ENCODE measurements at regions not wholly inside any gene's neighbourhood (a gene's known extent, or its start where the extent isn't known, plus 50 kb on each side); places are given as distances from the start of the nearest gene placed in this dataset.

DNA sequence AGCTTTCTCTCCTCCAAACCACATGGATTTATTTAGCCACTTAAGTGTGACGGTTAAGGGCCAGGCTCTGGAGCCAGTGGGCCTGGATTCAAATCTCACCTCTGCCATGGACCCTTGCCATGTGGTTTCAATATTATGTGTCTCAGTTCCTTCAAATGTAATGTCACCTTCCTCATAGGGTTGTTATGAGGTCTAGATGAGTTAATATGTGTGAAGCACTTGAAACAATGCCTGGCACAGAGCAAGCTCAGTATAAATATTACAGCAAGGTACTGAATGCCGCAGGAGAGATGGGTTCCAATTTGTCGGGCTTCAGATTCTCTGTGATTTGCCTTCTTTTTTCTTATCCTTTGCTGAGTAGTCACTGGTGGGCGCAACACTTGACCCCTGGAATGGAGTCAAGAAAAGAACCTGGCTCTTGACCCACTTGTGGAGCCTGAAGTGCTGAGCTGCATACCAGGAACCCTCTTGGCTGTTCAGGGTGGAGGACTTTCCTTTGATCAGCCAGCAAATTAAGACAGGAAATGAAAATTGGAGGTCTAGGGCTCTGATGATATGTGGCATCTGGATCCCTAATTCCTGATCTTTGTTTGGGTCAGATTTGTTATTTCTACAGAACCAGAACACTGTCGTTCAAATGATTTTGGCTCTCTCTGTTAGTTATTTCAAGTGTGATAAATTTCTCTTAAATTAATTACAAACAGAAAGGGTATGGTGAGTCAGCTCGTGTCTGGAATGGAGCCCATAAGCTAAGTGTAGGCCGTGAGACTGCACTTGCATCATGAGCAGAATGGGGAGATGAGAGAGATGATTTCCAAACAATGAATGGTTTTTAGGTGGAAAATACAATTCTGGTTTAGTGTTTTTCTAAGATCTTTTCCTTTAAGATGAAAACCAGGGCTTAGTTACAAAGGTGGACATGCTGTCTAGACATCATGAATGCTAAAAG is 293.0 kb downstream of the KCNS3 start:
- no peak for DNase-seq

DNA sequence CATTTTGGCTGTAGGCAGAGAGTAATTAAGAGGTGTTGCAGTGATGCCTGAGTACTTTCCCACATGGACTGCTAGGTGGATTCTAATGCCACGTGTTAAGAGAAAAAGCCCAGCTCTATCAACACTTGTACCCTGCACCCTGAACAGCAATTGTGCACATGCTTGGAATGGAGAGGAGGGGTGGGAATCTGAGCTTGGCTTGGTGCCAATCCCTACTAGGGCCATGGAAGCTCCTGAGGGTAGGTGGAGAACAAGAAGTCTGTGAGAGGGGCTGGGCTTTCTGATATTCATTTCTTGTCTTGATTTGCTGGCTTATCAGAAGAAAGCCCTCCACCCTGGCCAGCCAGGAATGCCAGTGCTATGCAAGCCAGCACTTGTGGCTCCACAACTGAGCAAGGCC is 292.2 kb downstream of the KCNS3 start:
- DNase-seq: no peak

DNA sequence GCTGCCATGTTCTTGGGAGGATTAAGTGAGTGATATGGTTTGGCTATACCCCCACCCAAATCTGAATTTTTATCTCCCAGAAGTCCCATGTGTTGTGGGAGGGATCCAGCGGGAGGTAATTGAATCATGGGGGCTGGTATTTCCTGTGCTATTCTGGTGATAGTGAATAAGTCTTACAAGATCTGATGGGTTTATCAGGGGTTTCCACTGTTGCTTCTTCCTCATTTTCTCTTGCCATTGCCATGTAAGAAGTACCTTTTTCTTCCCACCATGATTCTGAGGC is 291.4 kb downstream of the KCNS3 start:
- no peak for DNase-seq

DNA sequence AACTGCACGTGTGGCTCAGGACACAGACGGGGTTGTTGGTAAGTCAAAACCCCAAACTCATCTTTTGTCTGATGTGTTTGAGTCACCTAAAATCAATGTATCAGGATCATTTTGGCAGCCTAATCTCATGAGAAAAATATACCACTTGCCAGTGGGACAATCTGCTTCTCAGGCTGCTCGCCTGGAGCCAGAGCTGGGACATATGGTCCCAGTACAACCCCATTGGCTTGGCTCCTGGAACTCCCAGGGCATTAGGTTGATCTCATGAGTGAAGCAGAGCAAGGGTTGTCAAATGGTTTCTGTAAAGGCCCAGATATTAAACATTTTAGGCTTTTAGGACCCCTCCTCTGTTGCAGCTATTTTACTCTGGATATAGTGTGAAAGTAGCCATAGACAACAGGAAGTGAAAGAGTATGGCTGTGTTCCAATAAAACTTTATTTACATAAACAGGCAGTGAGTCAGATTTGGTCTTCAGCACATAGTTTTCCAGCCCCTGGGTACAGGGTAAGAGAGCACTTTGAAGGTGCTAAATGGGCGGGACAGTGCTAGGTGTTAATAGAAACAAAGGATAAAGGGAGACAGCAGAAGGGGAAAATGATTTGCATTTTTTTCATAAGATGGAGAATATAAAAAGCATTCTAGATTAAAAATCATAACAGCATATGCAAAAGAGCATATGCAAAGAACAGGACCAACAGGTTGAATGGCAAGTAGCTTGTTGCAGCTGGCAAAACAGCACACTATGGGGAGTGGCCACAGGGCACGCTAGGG is 290.8 kb downstream of the KCNS3 start:
- no peak for DNase-seq

DNA sequence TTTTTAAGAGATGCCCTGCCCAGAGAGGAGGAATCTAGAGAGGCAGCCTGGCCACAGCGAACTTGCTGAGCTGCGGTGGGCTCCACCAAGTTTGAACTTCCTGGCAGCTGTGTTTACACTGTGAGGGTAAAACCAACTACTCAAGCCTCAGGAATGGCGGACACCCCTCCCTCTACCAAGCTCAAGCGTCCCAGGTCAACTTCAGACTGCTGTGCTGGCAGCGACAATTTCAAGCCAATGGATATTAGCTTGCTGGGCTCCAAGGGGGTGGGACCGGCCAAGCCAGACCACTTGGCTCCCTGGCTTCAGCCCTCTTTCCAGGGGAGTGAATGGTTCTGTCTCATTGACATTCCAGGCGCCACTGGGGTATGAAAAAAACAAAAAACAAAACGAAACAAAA is 289.4 kb downstream of the KCNS3 start:
- DNase-seq: no peak

DNA sequence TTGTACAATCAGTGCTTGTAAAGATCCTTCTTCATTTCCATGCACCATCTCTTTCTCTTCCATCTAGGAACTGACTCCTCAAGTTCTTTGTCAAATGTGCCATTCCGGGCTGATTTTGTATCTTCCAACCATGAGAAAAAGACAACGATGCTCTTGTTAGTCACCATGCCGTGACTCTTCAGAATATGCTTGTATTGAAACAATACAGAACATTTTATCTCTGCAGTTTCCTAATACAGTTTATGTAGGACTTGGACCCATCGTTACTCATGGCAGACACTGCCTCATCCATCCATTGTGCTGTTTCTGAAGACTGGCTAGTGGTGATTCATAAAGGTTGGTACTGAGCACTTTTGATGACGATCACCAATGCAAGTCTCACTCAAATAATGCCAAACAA is 283.2 kb downstream of the KCNS3 start:
- no peak for DNase-seq

DNA sequence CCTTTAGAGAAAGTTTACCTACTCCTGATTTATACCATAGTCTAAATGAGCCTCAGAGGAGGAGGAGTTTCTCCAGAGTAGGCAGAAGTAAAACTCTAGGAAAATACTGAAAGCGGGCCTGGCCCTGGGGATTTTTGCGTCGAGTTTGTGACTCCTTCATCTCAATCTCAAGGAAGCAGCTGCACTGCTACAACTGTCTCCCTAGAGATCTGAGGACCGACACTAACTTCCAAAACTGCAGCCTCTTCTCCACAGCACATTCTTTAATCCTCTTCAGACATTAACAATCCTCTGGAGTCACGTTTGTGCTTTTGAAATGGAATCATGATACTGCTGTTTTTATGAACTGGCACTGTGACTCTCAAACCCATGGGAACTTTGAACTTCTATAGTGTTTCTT is 281.4 kb downstream of the KCNS3 start:
- DNase-seq: no peak

DNA sequence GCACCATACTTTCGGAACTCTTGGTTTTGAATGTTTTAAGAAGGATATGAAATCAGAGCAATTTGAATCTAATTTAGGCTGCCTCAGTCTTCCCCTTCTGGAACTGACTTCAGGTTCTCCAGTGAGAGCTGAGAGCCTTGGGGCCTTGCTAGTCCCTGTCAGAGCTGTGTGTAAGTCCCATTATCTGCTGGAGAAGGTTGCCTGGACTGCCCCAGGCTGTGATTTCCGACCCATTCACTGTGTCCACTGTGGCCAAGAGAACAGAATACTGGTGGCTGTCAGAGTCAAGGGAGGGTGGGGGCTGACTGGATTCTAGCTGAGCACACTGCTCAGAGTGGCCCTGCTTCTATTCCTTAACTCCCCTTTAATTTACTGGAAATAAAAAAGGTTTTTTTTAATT is 278.0 kb downstream of the KCNS3 start:
- no peak for DNase-seq

DNA sequence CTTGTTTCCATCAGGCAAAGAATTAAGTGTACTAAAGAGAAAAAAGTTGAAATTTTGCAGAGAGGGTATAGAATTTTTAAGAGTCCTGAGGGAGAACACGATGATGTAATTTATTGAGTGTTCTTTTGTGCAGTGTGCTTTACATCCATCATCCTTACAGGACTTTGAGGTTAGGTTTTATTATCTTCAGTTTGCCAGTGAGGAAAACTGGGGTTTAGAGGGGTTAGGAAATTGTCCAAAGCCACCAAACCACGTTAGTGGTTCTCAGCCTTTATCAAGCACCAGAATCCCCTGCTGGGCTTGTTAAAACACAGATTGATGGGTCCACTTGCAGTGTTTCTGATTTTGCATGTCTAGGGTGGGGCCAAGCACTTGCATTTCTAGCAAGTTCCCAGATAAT is 277.5 kb downstream of the KCNS3 start:
- no peak for DNase-seq

DNA sequence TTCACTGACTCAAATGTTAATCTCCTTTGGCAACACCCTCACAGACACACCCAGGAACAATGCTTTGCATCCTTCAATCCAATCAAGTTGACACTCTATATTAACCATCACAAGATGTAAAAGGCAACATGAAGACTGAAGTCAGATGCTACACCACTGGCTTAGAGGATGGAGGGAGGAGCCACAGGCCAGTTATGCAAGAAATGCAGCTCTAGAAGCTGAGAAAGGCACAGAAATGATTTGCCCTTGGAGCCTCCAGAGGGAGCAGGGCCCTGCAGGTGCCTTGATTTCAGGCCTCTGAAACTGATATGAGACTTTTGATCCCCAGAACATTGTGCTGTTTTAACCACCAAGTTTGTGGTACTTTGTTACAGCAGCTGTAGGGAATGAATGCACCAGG is 276.3 kb downstream of the KCNS3 start:
- no peak for DNase-seq

DNA sequence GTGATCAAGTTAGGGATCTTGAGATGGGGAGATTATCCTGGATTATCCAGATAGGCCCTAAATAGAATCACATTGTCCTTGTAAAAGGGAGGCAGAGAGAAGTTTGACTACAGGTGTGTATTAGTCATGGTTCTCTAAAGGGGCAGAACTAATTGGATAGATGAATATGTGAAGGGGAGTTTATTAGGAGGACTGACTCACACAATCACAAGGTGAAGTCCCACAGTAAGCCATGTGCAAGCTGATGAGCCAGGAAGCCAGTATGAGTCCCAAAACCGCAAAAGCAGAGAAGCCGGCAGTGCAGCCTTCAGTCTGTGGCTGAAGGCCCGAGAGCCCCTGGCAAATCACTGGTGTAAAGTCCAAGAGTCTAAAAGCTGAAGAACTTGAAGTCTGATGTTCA is 275.8 kb downstream of the KCNS3 start:
- no peak for DNase-seq

DNA sequence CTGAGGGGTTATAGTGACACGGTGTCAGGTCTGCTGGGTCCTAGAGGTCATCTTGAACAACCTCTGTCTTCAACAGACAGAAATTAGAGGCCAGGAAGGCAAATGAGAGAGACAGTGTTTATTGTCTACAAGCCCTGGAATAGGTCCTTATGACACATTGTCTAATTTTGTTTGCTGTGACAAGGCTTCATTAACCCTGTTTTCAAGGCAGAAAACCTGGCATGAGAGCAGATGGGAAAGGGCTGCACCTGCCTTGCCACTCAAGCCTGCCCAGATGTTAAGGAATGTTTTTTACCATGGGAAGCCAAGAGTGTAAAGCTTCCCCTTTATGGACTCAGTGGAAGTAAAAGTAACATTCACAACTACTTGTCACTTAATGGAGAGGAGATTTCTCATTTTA is 275.3 kb downstream of the KCNS3 start:
- DNase-seq: no peak

DNA sequence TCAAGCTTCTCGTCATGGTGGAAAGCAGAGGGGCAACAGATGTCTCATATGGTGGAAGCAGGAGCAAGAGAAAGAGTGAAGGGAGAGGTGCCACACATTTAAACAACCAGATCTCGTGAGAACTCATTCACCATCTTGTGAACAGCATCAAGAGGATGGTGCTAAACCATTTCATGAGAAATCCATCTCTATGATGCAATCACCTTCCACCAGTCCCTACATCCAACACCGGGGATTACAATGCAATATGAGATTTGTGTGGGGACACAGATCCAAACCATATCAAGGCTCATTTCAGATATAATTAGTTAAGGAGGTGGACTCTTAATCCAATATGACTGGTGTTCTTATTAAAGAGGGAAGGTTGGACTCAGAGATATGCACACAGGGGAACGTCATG is 272.8 kb downstream of the KCNS3 start:
- DNase-seq: no peak

DNA sequence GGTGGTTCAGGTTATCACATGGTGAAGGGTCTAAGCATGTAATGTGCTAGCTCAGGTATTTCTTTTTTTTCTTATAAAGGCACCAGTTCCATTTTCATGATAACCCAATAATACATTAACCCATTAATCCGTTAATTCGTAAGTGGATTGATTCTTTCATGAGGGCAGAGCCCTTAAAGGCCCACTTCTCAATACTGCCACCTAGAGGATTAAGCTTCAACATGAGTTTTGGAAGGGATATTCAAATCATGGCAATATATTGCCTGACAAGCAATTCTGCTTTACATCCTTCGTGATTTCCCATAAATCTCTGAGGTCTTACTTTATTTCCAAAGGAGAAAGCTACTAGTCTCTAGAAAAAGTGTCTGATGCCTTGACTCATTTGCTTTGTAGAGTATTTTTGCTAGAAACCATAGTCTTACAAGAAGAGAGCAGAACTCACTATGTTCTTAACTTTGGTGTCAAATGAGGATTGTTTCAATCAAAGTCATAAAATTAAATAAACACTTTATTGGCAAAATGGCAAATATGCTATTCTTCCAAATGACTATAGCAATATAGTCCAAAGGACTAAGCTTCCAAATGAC is 271.3 kb downstream of the KCNS3 start:
- no peak for DNase-seq

DNA sequence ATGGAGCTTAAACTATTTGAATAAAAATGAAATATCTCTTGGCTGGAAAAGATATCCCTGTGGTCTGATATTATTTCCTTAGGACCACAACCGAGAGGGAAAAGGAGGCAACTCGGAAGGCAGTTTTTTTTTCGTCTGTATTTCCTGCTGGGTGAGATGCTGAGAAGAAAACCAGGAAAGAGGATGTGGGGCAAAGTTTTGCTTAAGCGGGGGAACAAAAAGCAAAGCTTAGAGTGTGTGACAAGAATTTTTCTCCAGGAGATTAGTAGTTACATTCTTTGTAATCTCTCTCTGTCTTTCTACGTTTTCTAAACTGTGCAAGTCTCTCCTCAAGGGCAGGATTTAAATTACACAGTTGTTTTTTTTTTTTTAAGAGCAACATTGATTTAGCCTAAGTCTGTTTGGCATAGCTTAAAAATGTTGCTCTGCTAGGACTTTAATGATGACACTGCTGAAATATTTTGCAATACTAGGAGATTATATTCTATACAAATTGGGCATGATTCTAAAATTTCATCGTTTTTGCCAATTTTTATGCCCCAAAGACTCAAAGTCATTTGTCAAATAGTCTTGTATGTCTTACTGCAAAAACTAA is 258.5 kb downstream of the KCNS3 start:
- DNase-seq: no peak

DNA sequence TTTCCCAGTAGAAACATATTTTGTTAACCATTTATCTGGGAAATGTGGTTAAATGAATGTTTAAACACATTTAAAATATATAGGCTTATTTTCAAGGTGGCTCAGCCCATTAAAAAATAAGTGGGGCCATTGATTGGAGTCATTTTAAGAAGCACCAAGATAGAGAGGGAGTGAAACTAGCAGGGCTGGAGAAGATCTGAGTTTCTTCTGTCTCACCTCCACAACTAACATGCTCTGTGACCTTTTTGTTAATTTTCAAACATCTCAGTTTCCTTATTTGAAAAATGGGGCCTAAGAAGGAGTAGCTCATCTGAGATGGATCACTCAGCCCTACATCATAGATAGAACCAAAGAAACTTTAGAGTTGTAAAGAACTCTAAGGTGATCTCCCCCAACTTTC is 254.8 kb downstream of the KCNS3 start:
- no peak for DNase-seq

DNA sequence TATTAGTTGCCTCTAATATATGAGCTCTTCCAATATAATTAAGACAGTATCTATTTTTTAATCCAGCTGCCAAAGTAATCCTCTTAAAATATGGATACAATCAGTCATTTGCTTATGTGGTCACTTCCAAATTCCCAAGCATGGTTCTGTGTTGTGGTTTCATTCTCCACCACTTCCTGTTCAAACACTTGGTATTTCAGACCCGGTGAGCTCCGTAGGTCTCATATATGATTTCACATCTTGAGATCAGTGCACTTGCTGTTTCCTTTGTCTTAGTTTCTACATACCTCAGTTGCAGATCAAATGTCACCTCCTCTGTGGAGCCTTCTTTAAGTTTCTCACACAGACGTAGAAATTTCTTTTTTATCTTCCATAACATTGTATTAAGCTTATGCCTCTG is 254.2 kb downstream of the KCNS3 start:
- no peak for DNase-seq

DNA sequence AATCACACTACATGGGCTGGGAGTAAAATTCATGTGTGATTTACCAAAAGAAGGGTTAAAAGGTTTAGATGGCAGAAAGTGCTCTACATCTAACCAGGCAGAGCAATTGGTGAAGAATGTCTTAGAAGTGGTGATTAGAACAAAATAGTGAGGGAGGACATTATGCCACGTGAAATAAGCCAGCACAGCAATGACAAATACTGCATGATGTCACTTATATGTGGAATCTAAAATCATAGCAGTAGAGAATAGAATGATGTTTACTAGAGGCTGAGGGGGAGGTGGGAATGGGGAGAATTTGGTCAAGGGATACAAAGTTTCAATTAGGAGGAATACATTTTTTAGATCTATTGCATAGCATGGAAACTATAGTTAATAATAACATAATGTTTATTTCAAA is 253.3 kb downstream of the KCNS3 start:
- no peak for DNase-seq

DNA sequence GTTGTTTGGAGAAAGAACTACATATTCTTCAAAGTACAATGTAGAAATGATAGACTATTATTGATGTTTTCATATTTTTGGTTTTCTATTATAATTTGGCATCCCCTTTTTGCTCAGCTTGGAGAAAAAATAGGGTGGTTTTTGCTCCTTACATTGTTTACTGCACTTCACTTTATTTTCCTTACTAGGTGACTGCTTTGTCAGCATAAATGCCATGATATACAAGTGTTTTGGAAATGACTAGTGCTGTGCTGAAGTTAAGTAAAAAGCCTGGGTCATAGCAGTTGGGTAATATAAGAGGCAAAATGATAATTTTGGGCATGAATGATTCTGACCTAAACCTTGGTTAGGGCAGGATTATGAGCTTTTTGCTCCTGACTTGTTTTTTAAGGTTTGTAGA is 250.9 kb downstream of the KCNS3 start:
- no peak for DNase-seq

DNA sequence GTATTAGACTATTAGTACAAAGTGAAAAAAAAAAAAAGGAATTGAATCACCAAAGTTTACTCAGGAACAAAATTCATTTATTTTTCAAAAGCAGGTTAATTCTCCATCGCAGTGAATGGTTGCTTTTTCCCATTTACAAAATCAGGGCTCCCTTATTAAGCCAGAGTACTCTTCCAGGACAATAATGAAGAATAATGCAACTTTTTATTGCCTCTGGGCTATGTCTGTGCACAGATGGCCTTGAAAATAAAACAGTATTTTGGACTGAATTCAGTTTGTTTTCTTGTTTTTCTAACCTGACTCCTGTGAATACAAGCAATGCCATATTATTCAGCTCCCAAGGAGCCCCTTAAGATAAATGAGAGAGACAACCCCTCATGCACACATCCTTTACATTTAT is 246.8 kb downstream of the KCNS3 start:
- no peak for DNase-seq

DNA sequence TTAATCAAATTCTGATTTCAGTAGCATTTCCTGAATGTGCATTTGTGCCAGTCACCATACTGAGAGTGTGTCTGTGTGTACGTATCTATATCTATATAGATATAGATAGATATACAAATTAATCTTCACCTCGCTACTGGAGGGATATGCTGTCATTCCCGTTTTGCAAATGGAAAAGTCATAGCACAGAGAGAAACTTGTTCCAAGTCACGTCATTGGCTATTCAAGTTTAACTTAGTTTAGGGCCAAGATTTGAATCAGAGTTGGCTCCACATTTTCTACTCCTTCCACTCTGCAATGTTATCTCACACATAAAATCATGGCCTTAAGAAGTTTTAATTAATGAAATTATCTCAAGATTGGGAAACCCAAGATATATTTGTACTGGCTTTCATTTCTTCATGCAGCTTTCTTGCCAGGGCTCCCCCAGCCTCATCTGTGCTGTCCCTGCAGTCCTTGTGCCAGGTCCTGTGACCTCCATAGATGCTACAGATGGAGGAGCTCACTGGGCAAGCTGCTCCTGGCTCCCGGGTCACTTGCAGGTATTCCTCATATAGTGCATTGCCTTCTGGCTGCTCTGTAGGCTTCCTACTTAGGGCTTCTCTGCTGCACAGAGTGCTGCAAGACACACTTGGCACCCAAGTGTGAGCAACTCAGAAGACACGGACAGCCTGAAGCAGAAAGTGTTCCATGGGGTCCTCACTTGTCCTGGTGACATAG is 245.8 kb downstream of the KCNS3 start:
- no peak for DNase-seq

DNA sequence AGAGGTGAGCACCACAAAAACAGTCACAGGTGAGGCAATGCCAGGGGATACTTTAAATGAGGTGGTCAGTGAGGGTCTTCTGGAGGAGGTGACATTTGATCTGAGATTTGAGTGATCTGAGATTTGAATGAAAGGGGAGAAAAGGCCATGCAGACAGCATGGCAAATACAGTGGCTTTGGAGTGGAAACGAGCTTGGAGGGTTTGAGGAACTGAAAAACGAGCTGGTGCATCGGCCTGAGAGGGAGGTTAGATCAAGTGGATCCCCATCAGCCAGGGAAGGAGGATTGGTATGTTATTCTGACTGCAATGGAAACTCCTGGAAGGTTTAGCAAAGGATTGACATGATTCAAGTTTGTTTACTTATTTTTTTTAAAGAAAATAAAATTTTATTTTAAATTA is 245.1 kb downstream of the KCNS3 start:
- DNase-seq: no peak

DNA sequence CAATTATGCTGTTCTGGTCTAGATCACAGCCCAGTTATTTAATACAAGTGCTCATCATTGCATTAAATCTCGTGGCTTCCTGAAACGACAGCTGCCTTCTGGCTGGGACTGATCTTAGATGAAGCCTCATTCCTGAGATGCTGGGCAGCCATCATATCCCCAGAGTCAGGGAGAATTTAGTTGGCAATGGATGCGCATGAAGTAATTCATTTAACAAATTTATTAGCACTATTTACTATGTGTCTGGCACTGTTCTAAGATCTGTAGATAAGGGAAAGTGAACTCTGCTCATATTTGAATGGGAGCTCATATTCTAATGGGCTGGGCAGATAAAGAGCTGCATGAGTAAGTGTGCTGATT is 244.7 kb downstream of the KCNS3 start:
- DNase-seq: no peak

Measured in activated naive CD4-positive, alpha-beta T cell treated with anti-CD3 and anti-CD28 coated beads, Interleukin-2, amount 50 U/mL, for 16 hours (primary cell).